Transverse colon (tissue), 4 donors: ENCODE measurements at regions not wholly inside any gene's neighbourhood (a gene's known extent, or its start where the extent isn't known, plus 50 kb on each side); places are given as distances from the start of the nearest gene placed in this dataset.

ENCODE experiments used
- DNase-seq: peaks from one replicate; pipeline ENCODE4 v3.0.0-alpha.2; 2019
- H3K27ac ChIP-seq, 4 donors: fragments of 200-600 bp; sonication (generic); 2 replicates each; pipeline ENCODE4 v1.5.1; 2016 to 2018; ENCODE audit warnings: inconsistent platforms in 4 of 4
- H3K27me3 ChIP-seq: fragments of 200-600 bp; sonication (generic); 2 replicates; pipeline ENCODE4 v1.5.1; 2017; ENCODE audit warnings: inconsistent platforms
- H3K36me3 ChIP-seq, 4 donors: fragments of 200-600 bp; sonication (generic); 2 replicates each; pipeline ENCODE4 v1.5.1; 2017 to 2019; ENCODE audit warnings: inconsistent platforms in 4 of 4
- H3K4me1 ChIP-seq, 4 donors: fragments of 200-600 bp; sonication (generic); 2 replicates each; pipeline ENCODE4 v1.5.1; 2017 to 2020; ENCODE audit warnings: inconsistent platforms in 4 of 4
- H3K4me3 ChIP-seq, 4 donors: fragments of 200-600 bp; sonication (generic); 1 replicate in 1 of 4; 2 replicates in 3 of 4; pipeline versions ENCODE4 v1.5.1 to v1.6.1; 2017 to 2019; ENCODE audit warnings: inconsistent platforms in 4 of 4
- H3K9me3 ChIP-seq, 2 donors: fragments of 200-600 bp; sonication (generic); 2 replicates each; pipeline ENCODE4 v1.5.1; 2017 to 2019; ENCODE audit warnings: inconsistent platforms in 2 of 2
- CTCF ChIP-seq, 5 experiments: fragments of 200-600 bp in 3 of 5; fragments of 450-650 bp in 2 of 5; sonication (generic) in 3 of 5; IDR thresholded peaks; 1 replicate in 2 of 5; 2 replicates in 3 of 5; pipeline ENCODE4 v1.5.1; 2016 to 2017; ENCODE audit warnings: antibody characterized with exemption in 5 of 5, inconsistent platforms in 3 of 5, mild to moderate bottlenecking in 2 of 5, moderate library complexity in 1 of 5
- EP300 ChIP-seq: sonication (generic); formaldehyde crosslinking; IDR thresholded peaks from one replicate; pipeline ENCODE4 v1.6.1; 2017; ENCODE audit warnings: antibody characterized with exemption, low read depth
- POLR2A ChIP-seq: fragments of 450-650 bp; IDR thresholded peaks from one replicate; pipeline ENCODE4 v1.6.1; 2016; ENCODE audit warnings: antibody characterized with exemption, mild to moderate bottlenecking, moderate library complexity
- POLR2AphosphoS5 ChIP-seq, 3 donors: sonication (generic); formaldehyde crosslinking; IDR thresholded peaks; one replicate each; pipeline ENCODE4 v1.6.1; 2016; ENCODE audit warnings: antibody characterized with exemption in 3 of 3
- WGBS, 2 donors: methylation state at CpG; one replicate each; pipeline ENCODE4 v1.1.5; 2018; ENCODE audit warnings: low coverage in 1 of 2; 5-methylcytosine and 5-hydroxymethylcytosine counted together
- in situ Hi-C, 4 donors: fragments of 200-750 bp; cut with MboI; loops; one replicate each; pipeline versions ENCODE4 v1.15.0 to v1.15.1; 2017; ENCODE audit warnings: low sequenced_read_pairs in 3 of 4, low pct_ligation_motif_present in 1 of 4, low pct_unique_long_range_greater_than_20kb in 1 of 4
- intact Hi-C: fragments of 100-400 bp; cut with DNase I; formaldehyde crosslinking; loops from one replicate; pipeline ENCODE4 v1.15.1; 2023; ENCODE audit warnings: low total_unique reads

- H3K27me3 ChIP-seq = no peaks in the 10 kb centered on the region
- no peaks in the 10 kb centered on the region for H3K36me3 ChIP-seq
- in situ Hi-C loops (no loop called here), intact Hi-C loops (no loop called here)
- no peak overlapping the region for H3K27ac ChIP-seq
- no peaks in the 10 kb centered on the region for H3K9me3 ChIP-seq
- no peak for TF ChIP-seq CTCF (IDR thresholded peaks at IDR 0.05)
- TF ChIP-seq EP300 = no peak
- TF ChIP-seq POLR2AphosphoS5 (IDR thresholded peaks at IDR 0.05) = no peak
- TF ChIP-seq POLR2A = no peak
- no peaks in the 10 kb centered on the region for H3K4me1 ChIP-seq
- 96 to 100% methylated on average over 1 to 5 of the region's 5 CpGs for WGBS, 2 donors
- DNase-seq = no peak
- no peak overlapping the region for H3K4me3 ChIP-seq
These were observed 143.3 kb upstream of the RFLNA start for GRCh38 chr12:124151583-124151982.

GRCh38 chr12:124152731-124153130, 142.2 kb upstream of the RFLNA start:
- in situ Hi-C loops = no loop called here
- TF ChIP-seq POLR2A (no peak), POLR2AphosphoS5 (IDR thresholded peaks at IDR 0.05) (no peak), CTCF (IDR thresholded peaks at IDR 0.05) (no peak), EP300 (no peak)
- Histone ChIP-seq H3K9me3 (no peaks in the 10 kb centered on the region), H3K4me3 (no peak overlapping the region), H3K27ac (no peak overlapping the region), H3K4me1 (no peaks in the 10 kb centered on the region), H3K27me3 (no peaks in the 10 kb centered on the region), H3K36me3 (no peaks in the 10 kb centered on the region)
- WGBS, 2 donors = 56 to 71% methylated on average over 4 to 8 of the region's 8 CpGs
- intact Hi-C loops = no loop called here
- no peak for DNase-seq

- intact Hi-C loops (no loop called here), in situ Hi-C loops (no loop called here)
- H3K27me3 ChIP-seq = no peaks in the 10 kb centered on the region
- WGBS, 2 donors = 79 to 87% methylated on average over 2 of the region's 2 CpGs
- H3K27ac ChIP-seq = no peak overlapping the region
- TF ChIP-seq POLR2AphosphoS5 (IDR thresholded peaks at IDR 0.05) (no peak), CTCF (IDR thresholded peaks at IDR 0.05) (no peak), POLR2A (no peak), EP300 (no peak)
- no peaks in the 10 kb centered on the region for H3K9me3 ChIP-seq
- DNase-seq = no peak
- no peaks in the 10 kb centered on the region for H3K36me3 ChIP-seq
- no peaks in the 10 kb centered on the region for H3K4me1 ChIP-seq
- no peak overlapping the region for H3K4me3 ChIP-seq
These were observed 141.5 kb upstream of the RFLNA start for GRCh38 chr12:124153392-124153791.

GRCh38 chr12:124157406-124157805, 137.5 kb upstream of the RFLNA start:
- DNase-seq = no peak
- intact Hi-C loops = no loop called here
- Histone ChIP-seq H3K36me3 (no peaks in the 10 kb centered on the region), H3K27me3 (no peaks in the 10 kb centered on the region), H3K9me3 (no peaks in the 10 kb centered on the region), H3K4me1 (peaks cover 0 to 10% (median 3%) of the 10 kb centered on the region in 4 donors), H3K27ac (no peak overlapping the region), H3K4me3 (no peak overlapping the region)
- in situ Hi-C loops = no loop called here
- TF ChIP-seq POLR2A (no peak), POLR2AphosphoS5 (IDR thresholded peaks at IDR 0.05) (no peak), EP300 (no peak), CTCF (IDR thresholded peaks at IDR 0.05) (no peak)
- WGBS, 2 donors = 91% methylated on average over 7 of the region's 7 CpGs; no CpG with 5 or more reads in 1 of the 2 donors
